Breast epithelium (tissue), 4 donors: ENCODE measurements at regions not wholly inside any gene's neighbourhood (a gene's known extent, or its start where the extent isn't known, plus 50 kb on each side); places are given as distances from the start of the nearest gene placed in this dataset.

Source experiments
- DNase-seq, 2 donors: peaks; one replicate each; pipeline ENCODE4 v3.0.0-alpha.2; 2019; ENCODE audit warnings: low spot score in 2 of 2
- H3K27ac ChIP-seq, 2 donors: fragments of 200-600 bp; sonication (generic) in 1 of 2; one replicate each; pipeline ENCODE4 v1.5.1; 2016 to 2019; ENCODE audit warnings: mild to moderate bottlenecking in 1 of 2
- H3K27me3 ChIP-seq, 2 donors: fragments of 200-600 bp; sonication (generic) in 1 of 2; one replicate each; pipeline versions ENCODE4 v1.5.1 to v1.6.0; 2017 to 2019; ENCODE audit warnings: control low read depth in 1 of 2, mild to moderate bottlenecking in 1 of 2
- H3K36me3 ChIP-seq: fragments of 200-600 bp; one replicate; pipeline ENCODE4 v1.5.1; 2019
- H3K4me1 ChIP-seq, 2 donors: fragments of 200-600 bp; sonication (generic); one replicate each; pipeline ENCODE4 v1.5.1; 2016 to 2019; ENCODE audit warnings: control low read depth in 1 of 2
- H3K4me3 ChIP-seq, 3 donors: fragments of 200-600 bp; sonication (generic); 1 replicate in 2 of 3; 2 replicates in 1 of 3; pipeline ENCODE4 v1.5.1; 2016 to 2019; ENCODE audit warnings: mild to moderate bottlenecking in 3 of 3, moderate library complexity in 2 of 3
- H3K9me3 ChIP-seq, 2 donors: fragments of 200-600 bp; sonication (generic) in 1 of 2; one replicate each; pipeline ENCODE4 v1.5.1; 2016 to 2019; ENCODE audit warnings: control low read depth in 1 of 2
- CTCF ChIP-seq, 3 donors: fragments of 450-650 bp; IDR thresholded peaks; one replicate each; pipeline ENCODE4 v1.5.1; 2016 to 2017; ENCODE audit warnings: antibody characterized with exemption in 3 of 3, mild to moderate bottlenecking in 3 of 3, moderate library complexity in 3 of 3
- POLR2A ChIP-seq: fragments of 450-650 bp; IDR thresholded peaks from one replicate; pipeline ENCODE4 v1.6.1; 2016; ENCODE audit warnings: antibody characterized with exemption, mild to moderate bottlenecking, moderate library complexity
- POLR2AphosphoS5 ChIP-seq, 3 donors: sonication (generic); formaldehyde crosslinking; IDR thresholded peaks; one replicate each; pipeline ENCODE4 v1.6.1; 2017; ENCODE audit warnings: antibody characterized with exemption in 3 of 3
- intact Hi-C: fragments of 100-400 bp; cut with DNase I; formaldehyde crosslinking; loops from one replicate; pipeline ENCODE4 v1.15.1; 2023; ENCODE audit warnings: low total_unique reads

- intact Hi-C loops: no loop called here
- no peaks in the 10 kb centered on the region for H3K4me1 ChIP-seq
- no peak overlapping the region for H3K4me3 ChIP-seq
- H3K9me3 ChIP-seq: no peaks in the 10 kb centered on the region
- DNase-seq: no peak
- no peak overlapping the region for H3K27ac ChIP-seq
- H3K36me3 ChIP-seq: no peaks in the 10 kb centered on the region
- TF ChIP-seq POLR2A: no peak
- no peak for TF ChIP-seq POLR2AphosphoS5 (IDR thresholded peaks at IDR 0.05)
- TF ChIP-seq CTCF (IDR thresholded peaks at IDR 0.05): no peak
- H3K27me3 ChIP-seq: no peaks in the 10 kb centered on the region
These were observed 1309.0 kb upstream of the PABPC4L start for GRCh38 chr4:135510582-135510981.

- no peaks in the 10 kb centered on the region for H3K27me3 ChIP-seq
- H3K4me3 ChIP-seq: no peak overlapping the region
- no peaks in the 10 kb centered on the region for H3K4me1 ChIP-seq
- no peak for DNase-seq
- intact Hi-C loops: no loop called here
- TF ChIP-seq CTCF (IDR thresholded peaks at IDR 0.05) (no peak), POLR2AphosphoS5 (IDR thresholded peaks at IDR 0.05) (no peak), POLR2A (no peak)
- no peaks in the 10 kb centered on the region for H3K36me3 ChIP-seq
- no peak overlapping the region for H3K27ac ChIP-seq
- H3K9me3 ChIP-seq: no peaks in the 10 kb centered on the region
These were observed 1306.6 kb upstream of the PABPC4L start for GRCh38 chr4:135508006-135508714.

- no peaks in the 10 kb centered on the region for H3K27me3 ChIP-seq
- no peaks in the 10 kb centered on the region for H3K9me3 ChIP-seq
- no peak overlapping the region for H3K27ac ChIP-seq
- H3K4me1 ChIP-seq: no peaks in the 10 kb centered on the region
- DNase-seq: no peak
- TF ChIP-seq CTCF (IDR thresholded peaks at IDR 0.05) (no peak), POLR2A (no peak), POLR2AphosphoS5 (IDR thresholded peaks at IDR 0.05) (no peak)
- no peaks in the 10 kb centered on the region for H3K36me3 ChIP-seq
- intact Hi-C loops: loop anchor here (10.0 kb wide), 1 partner anchor 243 kb away; no protein-coding TSS in a partner anchor
- H3K4me3 ChIP-seq: no peak overlapping the region
These were observed 1296.1 kb upstream of the PABPC4L start for GRCh38 chr4:135497563-135498152.

- Histone ChIP-seq H3K4me1 (no peaks in the 10 kb centered on the region), H3K36me3 (no peaks in the 10 kb centered on the region), H3K27me3 (no peaks in the 10 kb centered on the region), H3K4me3 (no peak overlapping the region), H3K27ac (no peak overlapping the region), H3K9me3 (no peaks in the 10 kb centered on the region)
- intact Hi-C loops: loop anchor here (10.0 kb wide), 1 partner anchor 238 kb away; no protein-coding TSS in a partner anchor
- no peak for DNase-seq
- TF ChIP-seq POLR2A (no peak), POLR2AphosphoS5 (IDR thresholded peaks at IDR 0.05) (no peak), CTCF (IDR thresholded peaks at IDR 0.05) (no peak)
These were observed 1290.8 kb upstream of the PABPC4L start for GRCh38 chr4:135492439-135492838.

GRCh38 chr4:135485371-135485770 lies 1283.8 kb upstream of the PABPC4L start:
- TF ChIP-seq POLR2AphosphoS5 (IDR thresholded peaks at IDR 0.05): no peak
- TF ChIP-seq POLR2A: no peak
- no peak for TF ChIP-seq CTCF (IDR thresholded peaks at IDR 0.05)
- Histone ChIP-seq H3K36me3 (peaks cover 3% of the 10 kb centered on the region), H3K27ac (no peak overlapping the region), H3K4me3 (no peak overlapping the region), H3K9me3 (no peaks in the 10 kb centered on the region), H3K4me1 (no peaks in the 10 kb centered on the region), H3K27me3 (no peaks in the 10 kb centered on the region)
- no peak for DNase-seq
- intact Hi-C loops: no loop called here
